ENCODE measurements at regions not wholly inside any gene's neighbourhood (a gene's known extent, or its start where the extent isn't known, plus 50 kb on each side); places are given as distances from the start of the nearest gene placed in this dataset.
"Not testable (repeated sequence)": the region's sequence is repeated elsewhere in the genome, so short reads cannot be mapped to it uniquely, and the experiment has no call there.

- TF ChIP-seq CTCF (conservative IDR thresholded peaks at IDR 0.05; ENCODE audit: low read depth, low read length) = no peak
- H3K4me3 ChIP-seq (ENCODE audit: low read depth, low read length) = no peak overlapping the region
- no peak for DNase-seq (ENCODE audit: low read depth)
These were observed 1761.8 kb downstream of the SLITRK5 start for GRCh38 chr13:89432997-89433396.

GRCh38 chr13:89434624-89435023, 1763.5 kb downstream of the SLITRK5 start:
- TF ChIP-seq CTCF (conservative IDR thresholded peaks at IDR 0.05; ENCODE audit: low read depth, low read length) = peak; percentile 52
- DNase-seq (ENCODE audit: low read depth); H3K4me3 ChIP-seq (ENCODE audit: low read depth, low read length): not testable (repeated sequence)

- no peak for TF ChIP-seq CTCF (conservative IDR thresholded peaks at IDR 0.05; ENCODE audit: low read depth, low read length)
- no peak for DNase-seq (ENCODE audit: low read depth)
- H3K4me3 ChIP-seq (ENCODE audit: low read depth, low read length) = no peak overlapping the region
These were observed 1783.5 kb downstream of the SLITRK5 start for GRCh38 chr13:89454681-89455080.

GRCh38 chr13:89455225-89455624, 1784.1 kb downstream of the SLITRK5 start:
- H3K4me3 ChIP-seq (ENCODE audit: low read depth, low read length) = no peak overlapping the region
- no peak for DNase-seq (ENCODE audit: low read depth)
- no peak for TF ChIP-seq CTCF (conservative IDR thresholded peaks at IDR 0.05; ENCODE audit: low read depth, low read length)

GRCh38 chr13:89455741-89456140, 1784.6 kb downstream of the SLITRK5 start:
- DNase-seq (ENCODE audit: low read depth) = no peak
- no peak for TF ChIP-seq CTCF (conservative IDR thresholded peaks at IDR 0.05; ENCODE audit: low read depth, low read length)

GRCh38 chr13:89457977-89458376, 1786.8 kb downstream of the SLITRK5 start:
- H3K4me3 ChIP-seq (ENCODE audit: low read depth, low read length) = no peak overlapping the region
- DNase-seq (ENCODE audit: low read depth) = peak; percentile 93
- no peak for TF ChIP-seq CTCF (conservative IDR thresholded peaks at IDR 0.05; ENCODE audit: low read depth, low read length)

More at GRCh38 chr13:89455741-89456140, 1784.6 kb downstream of the SLITRK5 start:
- H3K4me3 ChIP-seq (ENCODE audit: low read depth, low read length) = no peak overlapping the region

GRCh38 chr13:89458456-89458855, 1787.3 kb downstream of the SLITRK5 start:
- H3K4me3 ChIP-seq (ENCODE audit: low read depth, low read length) = no peak overlapping the region
- no peak for DNase-seq (ENCODE audit: low read depth)
- TF ChIP-seq CTCF (conservative IDR thresholded peaks at IDR 0.05; ENCODE audit: low read depth, low read length) = no peak

- H3K4me3 ChIP-seq (ENCODE audit: low read depth, low read length) = not testable (repeated sequence)
These were observed 1789.7 kb downstream of the SLITRK5 start for GRCh38 chr13:89460895-89461294.

More at GRCh38 chr13:89460895-89461294, 1789.7 kb downstream of the SLITRK5 start:
- not testable (repeated sequence) for DNase-seq (ENCODE audit: low read depth)

All from epithelial cell of proximal tubule (primary cell).